DMS153 treated with DMSO at 0.1 percent for 48 hours (cell line): ENCODE measurements at regions not wholly inside any gene's neighbourhood (a gene's known extent, or its start where the extent isn't known, plus 50 kb on each side); places are given as distances from the start of the nearest gene placed in this dataset.

ENCODE experiments used
- DNase-seq: peaks from one replicate; lab custom pipeline; 2025; ENCODE audit not compliant: unreplicated experiment; lab: John Stamatoyannopoulos, UW

- no peak for DNase-seq
Measured at GRCh38 chr6:56864171-56864616, 90.7 kb upstream of the BEND6 start.

GRCh38 chr6:56863366-56863765 lies 91.5 kb upstream of the BEND6 start:
- DNase-seq = no peak

- DNase-seq = no peak
Measured at GRCh38 chr6:56862415-56863175, 92.3 kb upstream of the BEND6 start.

GRCh38 chr6:56860475-56860874 lies 94.4 kb upstream of the BEND6 start:
- DNase-seq = no peak

- DNase-seq = no peak
Measured at GRCh38 chr6:56856036-56856580, 98.8 kb upstream of the BEND6 start.

- no peak for DNase-seq
Measured at GRCh38 chr6:56854086-56854485, 100.8 kb upstream of the BEND6 start.

- no peak for DNase-seq
Measured at GRCh38 chr6:56853541-56853940, 101.4 kb upstream of the BEND6 start.

- DNase-seq = no peak
Measured at GRCh38 chr6:56852260-56853010, 102.5 kb upstream of the BEND6 start.

- DNase-seq = peak; percentile 84
Measured at GRCh38 chr6:56851541-56852259, 103.2 kb upstream of the BEND6 start.

GRCh38 chr6:56851074-56851473 lies 103.8 kb upstream of the BEND6 start:
- DNase-seq = no peak

- no peak for DNase-seq
Measured at GRCh38 chr6:56850626-56851025, 104.3 kb upstream of the BEND6 start.

GRCh38 chr6:56849896-56850295 lies 105.0 kb upstream of the BEND6 start:
- no peak for DNase-seq

GRCh38 chr6:56848105-56848504 lies 106.8 kb upstream of the BEND6 start:
- DNase-seq = no peak

GRCh38 chr6:56845032-56845431 lies 109.9 kb upstream of the BEND6 start:
- no peak for DNase-seq

GRCh38 chr6:56843476-56844349 lies 111.2 kb upstream of the BEND6 start:
- peak; percentile 58 for DNase-seq

GRCh38 chr6:56842686-56843475 lies 112.0 kb upstream of the BEND6 start:
- DNase-seq = peak; percentile 31

- no peak for DNase-seq
Measured at GRCh38 chr6:56841751-56842150, 113.2 kb upstream of the BEND6 start.

- no peak for DNase-seq
Measured at GRCh38 chr6:56841381-56841749, 113.5 kb upstream of the BEND6 start.

GRCh38 chr6:56840467-56841380 lies 114.2 kb upstream of the BEND6 start:
- peak; percentile 66 for DNase-seq
